T-helper 17 cell (primary cell): ENCODE measurements at regions not wholly inside any gene's neighbourhood (a gene's known extent, or its start where the extent isn't known, plus 50 kb on each side); places are given as distances from the start of the nearest gene placed in this dataset.

Source experiments
- ATAC-seq: fragments of 150-1000 bp; cut with Tn5 transposase; 2 replicates; pipeline ENCODE4 v1.10.0; 2021; ENCODE audit warnings: mild to moderate bottlenecking, moderate library complexity
- DNase-seq, 3 donors: peaks; one replicate each; pipeline versions ENCODE4 v3.0.0 to v3.0.0-alpha.2; 2020 to 2021
- H3K9me3 ChIP-seq: one replicate; pipeline ENCODE4 v1.7.0; 2013; ENCODE audit warnings: low read length, mild to moderate bottlenecking; ENCODE audit not compliant: control insufficient read depth, poor library complexity, severe bottlenecking
- H3K27ac Mint-ChIP-seq: one replicate; pipeline ENCODE4 v1.8.0; 2022; ENCODE audit warnings: mild to moderate bottlenecking, moderate library complexity, mixed read lengths
- H3K27me3 Mint-ChIP-seq: one replicate; pipeline ENCODE4 v1.8.0; 2022; ENCODE audit warnings: mixed read lengths
- H3K36me3 Mint-ChIP-seq: one replicate; pipeline ENCODE4 v1.8.0; 2022; ENCODE audit warnings: low read depth, mixed read lengths
- H3K4me1 Mint-ChIP-seq: one replicate; pipeline ENCODE4 v1.8.0; 2022; ENCODE audit warnings: mild to moderate bottlenecking, mixed read lengths
- H3K4me3 Mint-ChIP-seq: one replicate; pipeline ENCODE4 v1.8.0; 2022; ENCODE audit warnings: mild to moderate bottlenecking, moderate library complexity, mixed read lengths

- peak overlapping the region; percentile 91 for H3K27ac Mint-ChIP-seq
- no peaks in the 10 kb centered on the region for H3K27me3 Mint-ChIP-seq
- peaks cover 2% of the 10 kb centered on the region for H3K36me3 Mint-ChIP-seq
- peaks cover 52% of the 10 kb centered on the region for H3K4me1 Mint-ChIP-seq
- peak overlapping the region; percentile 80 for H3K4me3 Mint-ChIP-seq
- ATAC-seq: no peak
- peaks cover 3% of the 10 kb centered on the region for H3K9me3 ChIP-seq
- DNase-seq: no peak
Measured at GRCh38 chr5:56612353-56612752, 203.0 kb upstream of the MAP3K1 start.

DNA sequence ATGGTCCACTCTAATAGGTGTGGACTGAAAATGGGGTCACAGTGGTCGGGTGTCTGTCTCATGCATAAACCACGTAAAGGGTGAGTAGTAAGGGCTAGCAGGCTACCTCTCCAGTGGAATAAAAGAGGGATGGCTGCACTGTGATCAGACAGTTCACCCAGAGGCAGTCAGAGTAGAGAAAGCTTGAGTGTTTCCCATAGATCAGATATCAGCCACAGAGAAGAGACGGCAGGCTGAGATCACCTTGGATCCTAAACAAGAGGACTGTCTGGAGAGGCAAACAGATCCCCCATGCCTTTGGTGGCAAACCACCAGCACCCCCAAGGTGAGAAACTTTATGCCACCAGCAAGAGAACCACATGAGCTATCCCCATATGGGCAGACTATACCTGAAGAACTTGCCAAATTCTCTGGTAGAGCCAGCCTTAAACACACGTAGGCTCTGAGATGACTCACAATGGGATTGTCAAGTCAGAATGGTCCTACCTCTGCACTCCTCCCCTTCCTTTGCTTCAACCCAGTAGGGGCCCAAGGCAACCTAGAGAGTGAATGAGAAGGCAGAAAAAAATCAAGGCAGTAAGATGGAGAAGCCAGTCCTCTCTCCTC, 205.2 kb upstream of the MAP3K1 start:
- peaks cover 2% of the 10 kb centered on the region for H3K36me3 Mint-ChIP-seq
- H3K4me1 Mint-ChIP-seq: peaks cover 47% of the 10 kb centered on the region
- peak overlapping the region; percentile 10 for H3K4me3 Mint-ChIP-seq
- DNase-seq: no peak
- H3K27me3 Mint-ChIP-seq: no peaks in the 10 kb centered on the region
- peak overlapping the region; percentile 71 for H3K27ac Mint-ChIP-seq
- peak; percentile 74 for ATAC-seq
- no peaks in the 10 kb centered on the region for H3K9me3 ChIP-seq

DNA sequence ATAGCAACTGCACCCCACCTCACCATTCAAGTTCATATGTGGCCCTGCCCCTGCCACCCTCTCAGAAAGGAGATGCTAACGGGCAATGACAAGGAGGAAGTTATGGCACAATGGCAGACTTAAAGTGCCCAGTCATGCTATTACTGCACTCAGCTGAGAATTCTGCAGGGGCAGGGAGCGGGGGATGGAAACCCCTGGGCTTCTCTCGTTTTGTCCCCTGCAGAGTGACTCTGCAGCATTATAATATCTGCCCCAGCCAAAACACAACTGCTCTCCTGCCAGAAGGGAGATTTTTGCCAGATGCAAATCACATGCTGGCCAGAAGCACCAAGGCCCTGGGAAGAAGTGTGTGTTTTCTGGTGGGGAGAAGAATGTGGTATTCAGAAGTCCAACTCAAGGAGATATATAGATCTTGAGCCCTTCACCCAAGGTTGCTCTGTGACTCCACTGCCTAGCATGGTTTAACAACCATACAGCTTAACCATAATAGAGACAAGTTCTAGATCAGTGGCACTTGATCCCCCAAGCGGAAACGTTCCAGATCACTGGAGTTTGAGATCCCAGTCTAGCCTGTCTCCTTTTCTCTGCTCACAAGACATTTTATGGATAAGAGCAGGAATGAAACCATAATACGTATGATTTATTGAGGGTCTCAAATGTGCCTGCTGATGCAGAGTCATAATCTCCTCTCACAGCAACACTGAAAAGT, 207.0 kb upstream of the MAP3K1 start:
- Mint-ChIP-seq H3K4me3 (no peak overlapping the region), H3K36me3 (peaks cover 2% of the 10 kb centered on the region), H3K27me3 (no peaks in the 10 kb centered on the region), H3K4me1 (peaks cover 46% of the 10 kb centered on the region), H3K27ac (no peak overlapping the region)
- DNase-seq: no peak
- H3K9me3 ChIP-seq: no peaks in the 10 kb centered on the region
- ATAC-seq: no peak

- Mint-ChIP-seq H3K27ac (peak overlapping the region; percentile 62), H3K36me3 (no peaks in the 10 kb centered on the region), H3K4me1 (peaks cover 45% of the 10 kb centered on the region), H3K27me3 (no peaks in the 10 kb centered on the region), H3K4me3 (no peak overlapping the region)
- no peak for DNase-seq
- no peak for ATAC-seq
- no peaks in the 10 kb centered on the region for H3K9me3 ChIP-seq
Measured at GRCh38 chr5:56607551-56607950, 207.8 kb upstream of the MAP3K1 start.

DNA sequence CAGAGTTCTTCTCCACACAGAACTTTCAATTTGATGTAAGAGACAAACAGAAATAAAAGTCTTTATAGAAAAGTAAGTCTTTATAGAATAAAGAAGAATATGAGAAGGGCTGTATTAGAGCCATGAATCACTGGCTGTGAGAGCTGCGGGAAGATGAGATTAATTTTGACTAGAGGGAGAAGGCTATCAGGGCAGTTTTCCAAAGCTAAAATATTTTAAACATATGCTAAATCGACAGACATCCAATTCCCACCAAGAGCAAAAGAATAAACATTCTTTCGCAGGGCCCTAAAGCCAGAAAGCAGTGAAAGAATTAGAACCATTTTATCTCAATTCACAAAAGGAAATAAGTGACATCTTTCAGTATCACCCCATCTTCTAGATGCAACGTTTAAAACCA, 208.3 kb upstream of the MAP3K1 start:
- no peaks in the 10 kb centered on the region for H3K9me3 ChIP-seq
- no peaks in the 10 kb centered on the region for H3K27me3 Mint-ChIP-seq
- no peak for DNase-seq
- peak overlapping the region; percentile 85 for H3K27ac Mint-ChIP-seq
- H3K4me1 Mint-ChIP-seq: peaks cover 46% of the 10 kb centered on the region
- H3K4me3 Mint-ChIP-seq: no peak overlapping the region
- ATAC-seq: no peak
- no peaks in the 10 kb centered on the region for H3K36me3 Mint-ChIP-seq

DNA sequence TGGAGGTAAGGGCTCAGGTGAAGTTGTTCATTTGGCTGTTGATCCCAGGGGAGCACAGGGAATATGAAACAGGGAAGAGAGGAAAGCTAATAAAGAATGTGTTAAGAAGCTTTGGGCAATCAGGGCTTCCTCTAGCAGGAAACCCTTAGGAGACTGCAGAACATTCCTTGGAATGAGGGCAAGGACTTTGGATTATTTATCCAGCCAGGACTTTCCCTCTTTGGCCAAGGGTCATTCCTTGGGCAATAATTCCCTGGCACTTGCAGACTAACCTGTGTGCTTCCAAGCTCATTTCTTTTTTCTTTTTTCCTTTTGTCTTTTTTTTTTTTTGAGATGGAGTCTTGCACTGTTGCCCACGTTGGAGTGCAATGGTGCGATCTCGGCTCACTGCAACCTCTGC, 209.2 kb upstream of the MAP3K1 start:
- no peaks in the 10 kb centered on the region for H3K36me3 Mint-ChIP-seq
- no peak overlapping the region for H3K4me3 Mint-ChIP-seq
- no peaks in the 10 kb centered on the region for H3K9me3 ChIP-seq
- H3K4me1 Mint-ChIP-seq: peaks cover 50% of the 10 kb centered on the region
- no peaks in the 10 kb centered on the region for H3K27me3 Mint-ChIP-seq
- DNase-seq (no peak), ATAC-seq (no peak)
- peak overlapping the region; percentile 85 for H3K27ac Mint-ChIP-seq

DNA sequence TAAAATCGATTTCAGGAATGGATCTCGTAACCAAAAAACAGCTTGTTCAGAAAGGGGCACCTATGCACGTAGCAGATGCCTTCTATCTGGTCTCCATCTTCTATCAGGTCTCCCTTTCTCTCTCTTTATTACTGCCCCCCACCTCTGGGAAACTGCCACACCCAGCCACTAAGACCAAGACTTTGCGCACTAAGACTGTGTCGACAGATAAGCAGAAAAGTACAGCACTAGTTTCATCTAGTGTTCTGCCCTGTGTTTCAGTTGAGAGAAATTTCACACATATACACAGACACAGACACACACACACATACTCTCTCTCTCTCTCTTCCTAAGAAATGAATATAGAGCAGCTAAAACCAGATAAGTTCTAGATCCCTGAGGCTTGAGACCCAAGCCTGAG, 210.1 kb upstream of the MAP3K1 start:
- no peak for ATAC-seq
- no peaks in the 10 kb centered on the region for H3K9me3 ChIP-seq
- Mint-ChIP-seq H3K36me3 (no peaks in the 10 kb centered on the region), H3K27me3 (no peaks in the 10 kb centered on the region), H3K4me1 (peaks cover 55% of the 10 kb centered on the region), H3K27ac (peak overlapping the region; percentile 85), H3K4me3 (no peak overlapping the region)
- DNase-seq: no peak

DNA sequence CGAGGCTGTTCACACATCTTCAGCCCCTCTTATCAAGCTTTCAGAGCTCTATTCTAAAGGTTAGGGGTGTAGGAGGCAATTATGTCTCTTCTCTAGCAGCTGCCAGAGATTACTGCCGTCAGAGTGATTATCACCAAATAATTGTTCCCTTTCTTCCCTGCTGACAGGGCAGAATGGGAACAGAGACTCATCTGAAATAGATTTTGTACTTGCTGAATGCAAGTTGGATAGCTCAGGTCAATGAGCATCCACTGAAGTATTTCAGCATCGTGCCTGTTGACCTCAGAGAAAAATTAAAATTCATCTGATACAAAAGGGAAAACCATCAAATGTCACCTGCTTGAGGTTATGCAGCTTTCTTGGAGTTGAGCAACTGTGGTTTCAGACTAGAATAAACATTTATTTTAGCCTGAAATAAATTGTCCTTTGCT, 213.7 kb upstream of the MAP3K1 start:
- Mint-ChIP-seq H3K4me3 (no peak overlapping the region), H3K27me3 (no peaks in the 10 kb centered on the region), H3K27ac (peak overlapping the region; percentile 90), H3K36me3 (no peaks in the 10 kb centered on the region), H3K4me1 (peaks cover 48% of the 10 kb centered on the region)
- DNase-seq (no peak), ATAC-seq (no peak)
- H3K9me3 ChIP-seq: no peaks in the 10 kb centered on the region

DNA sequence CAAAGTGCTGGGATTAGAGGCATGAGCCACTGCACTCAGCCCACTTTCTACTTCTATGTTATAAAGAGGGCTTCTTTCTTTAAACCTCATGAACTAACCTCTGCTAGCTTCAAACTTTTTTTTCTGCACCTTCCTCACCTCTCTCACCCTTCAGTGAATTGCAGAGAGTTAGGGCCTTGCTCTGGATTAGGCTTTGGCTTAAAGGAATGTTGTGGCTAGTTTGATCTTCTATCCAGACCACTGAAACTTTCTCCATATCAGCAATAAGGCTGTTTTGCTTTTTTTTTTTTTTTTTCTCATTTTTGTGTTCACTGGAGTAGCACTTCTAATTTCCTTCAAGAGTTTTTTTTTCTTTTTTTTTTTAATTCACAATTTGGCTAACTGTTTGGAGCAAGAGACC, 216.4 kb upstream of the MAP3K1 start:
- no peaks in the 10 kb centered on the region for H3K36me3 Mint-ChIP-seq
- H3K27ac Mint-ChIP-seq: peak overlapping the region; percentile 66
- no peak overlapping the region for H3K4me3 Mint-ChIP-seq
- no peak for DNase-seq
- H3K4me1 Mint-ChIP-seq: peaks cover 40% of the 10 kb centered on the region
- H3K9me3 ChIP-seq: no peaks in the 10 kb centered on the region
- no peaks in the 10 kb centered on the region for H3K27me3 Mint-ChIP-seq
- no peak for ATAC-seq

- ATAC-seq (no peak), DNase-seq (no peak)
- no peaks in the 10 kb centered on the region for H3K9me3 ChIP-seq
- H3K4me3 Mint-ChIP-seq: no peak overlapping the region
- no peaks in the 10 kb centered on the region for H3K36me3 Mint-ChIP-seq
- H3K27me3 Mint-ChIP-seq: no peaks in the 10 kb centered on the region
- H3K4me1 Mint-ChIP-seq: peaks cover 25% of the 10 kb centered on the region
- H3K27ac Mint-ChIP-seq: no peak overlapping the region
Measured at GRCh38 chr5:56596155-56596554, 219.2 kb upstream of the MAP3K1 start.

DNA sequence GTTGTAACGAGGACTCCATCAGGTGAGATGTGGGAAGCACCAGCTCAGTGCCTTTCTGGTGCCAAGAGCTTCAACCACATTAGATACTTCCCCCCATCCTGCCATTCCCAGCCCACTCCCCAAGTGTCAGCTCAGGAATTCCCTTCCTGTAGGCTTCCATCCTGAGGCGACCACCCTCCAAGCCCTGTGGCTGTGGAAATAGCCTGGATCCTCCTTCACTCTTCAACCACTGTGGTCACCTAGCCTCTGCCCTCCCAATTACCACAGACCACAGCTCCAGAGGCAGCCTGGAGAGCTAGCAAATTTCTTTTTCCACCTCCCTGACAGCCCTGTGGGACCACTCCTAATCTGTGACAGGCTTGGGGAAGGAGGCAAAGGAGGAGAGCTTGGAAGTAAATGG, 219.8 kb upstream of the MAP3K1 start:
- no peaks in the 10 kb centered on the region for H3K9me3 ChIP-seq
- H3K36me3 Mint-ChIP-seq: no peaks in the 10 kb centered on the region
- H3K27ac Mint-ChIP-seq: no peak overlapping the region
- no peak for DNase-seq
- no peaks in the 10 kb centered on the region for H3K27me3 Mint-ChIP-seq
- no peak for ATAC-seq
- peaks cover 23% of the 10 kb centered on the region for H3K4me1 Mint-ChIP-seq
- no peak overlapping the region for H3K4me3 Mint-ChIP-seq

GRCh38 chr5:56594792-56595191, 220.6 kb upstream of the MAP3K1 start:
- peak overlapping the region; percentile 8 for H3K27ac Mint-ChIP-seq
- DNase-seq (no peak), ATAC-seq (no peak)
- H3K4me3 Mint-ChIP-seq: no peak overlapping the region
- no peaks in the 10 kb centered on the region for H3K36me3 Mint-ChIP-seq
- peaks cover 20% of the 10 kb centered on the region for H3K4me1 Mint-ChIP-seq
- no peaks in the 10 kb centered on the region for H3K27me3 Mint-ChIP-seq
- H3K9me3 ChIP-seq: no peaks in the 10 kb centered on the region

- Mint-ChIP-seq H3K27ac (peak overlapping the region; percentile 93), H3K27me3 (no peaks in the 10 kb centered on the region), H3K4me1 (peaks cover 36% of the 10 kb centered on the region), H3K36me3 (no peaks in the 10 kb centered on the region), H3K4me3 (no peak overlapping the region)
- ATAC-seq: no peak
- no peak for DNase-seq
- no peaks in the 10 kb centered on the region for H3K9me3 ChIP-seq
Measured at GRCh38 chr5:56591081-56591480, 224.3 kb upstream of the MAP3K1 start.

- Mint-ChIP-seq H3K4me3 (peak overlapping the region; percentile 67), H3K4me1 (peaks cover 36% of the 10 kb centered on the region), H3K27me3 (no peaks in the 10 kb centered on the region), H3K27ac (peak overlapping the region; percentile 93), H3K36me3 (no peaks in the 10 kb centered on the region)
- H3K9me3 ChIP-seq: no peaks in the 10 kb centered on the region
- DNase-seq: no peak
- no peak for ATAC-seq
Measured at GRCh38 chr5:56589481-56589860, 225.9 kb upstream of the MAP3K1 start.
